GM13976 (cell line): ENCODE measurements at regions not wholly inside any gene's neighbourhood (a gene's known extent, or its start where the extent isn't known, plus 50 kb on each side); places are given as distances from the start of the nearest gene placed in this dataset.
"Not testable (repeated sequence)": the region's sequence is repeated elsewhere in the genome, so short reads cannot be mapped to it uniquely, and the experiment has no call there.

ENCODE experiments used
- DNase-seq: peaks from one replicate; pipeline ENCODE4 v3.0.0; 2012; ENCODE audit warnings: low spot score
- CTCF ChIP-seq: IDR thresholded peaks from 2 replicates; pipeline ENCODE4 v1.5.1; 2012; ENCODE audit warnings: borderline replicate concordance, mild to moderate bottlenecking; ENCODE audit not compliant: insufficient read depth; ENCODE audit errors: extremely low read depth, missing control alignments, control extremely low read depth
- in situ Hi-C: fragments of 300-500 bp; cut with MboI; formaldehyde crosslinking; loops from one replicate; pipeline ENCODE4 v1.12.0; 2022; ENCODE audit warnings: low sequenced_read_pairs, mixed read lengths, inconsistent platforms; ENCODE audit not compliant: unreplicated experiment

GRCh38 chr18:22064581-22064980 lies 104.8 kb upstream of the GATA6 start:
- TF ChIP-seq CTCF: no peak
- DNase-seq: no peak
- in situ Hi-C loops: no loop called here

- in situ Hi-C loops: no loop called here
- no peak for DNase-seq
- no peak for TF ChIP-seq CTCF
These were observed 104.1 kb upstream of the GATA6 start for GRCh38 chr18:22065311-22065710.

GRCh38 chr18:22066083-22066485 lies 103.3 kb upstream of the GATA6 start:
- in situ Hi-C loops: no loop called here
- no peak for DNase-seq
- TF ChIP-seq CTCF: no peak

GRCh38 chr18:22067109-22067508 lies 102.3 kb upstream of the GATA6 start:
- in situ Hi-C loops: no loop called here
- no peak for TF ChIP-seq CTCF
- DNase-seq: no peak

- no peak for DNase-seq
- in situ Hi-C loops: no loop called here
- TF ChIP-seq CTCF: no peak
These were observed 101.7 kb upstream of the GATA6 start for GRCh38 chr18:22067682-22068081.

- in situ Hi-C loops, DNase-seq: not testable (repeated sequence)
These were observed 100.6 kb upstream of the GATA6 start for GRCh38 chr18:22068784-22069183.

GRCh38 chr18:22069916-22070315 lies 99.5 kb upstream of the GATA6 start:
- TF ChIP-seq CTCF: no peak

More at GRCh38 chr18:22069916-22070315, 99.5 kb upstream of the GATA6 start:
- DNase-seq: no peak
- in situ Hi-C loops: no loop called here
